ENCODE measurements at regions not wholly inside any gene's neighbourhood (a gene's known extent, or its start where the extent isn't known, plus 50 kb on each side); places are given as distances from the start of the nearest gene placed in this dataset.

GRCh38 chr1:96334236-96334557 is 387.4 kb upstream of the PTBP2 start:
- no peak for FAIRE-seq

DNA sequence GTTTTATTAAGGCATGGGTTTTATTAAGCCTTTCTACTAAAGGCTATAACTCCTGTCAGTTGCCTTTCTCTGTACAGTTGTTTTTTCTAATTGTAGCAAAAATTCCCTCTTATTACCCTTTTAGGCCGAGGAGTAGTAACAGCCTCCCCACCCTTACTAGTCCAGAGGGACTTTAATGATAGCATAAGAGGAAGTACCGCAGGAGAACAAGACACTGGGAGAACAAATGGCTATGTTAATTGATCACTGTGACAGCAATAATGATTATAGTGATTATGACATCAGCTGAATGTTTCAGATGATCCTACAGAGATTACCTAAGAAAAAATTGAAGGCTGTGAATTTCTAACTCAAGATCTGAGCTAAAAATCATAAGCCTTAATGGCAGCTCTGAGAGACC is 383.0 kb upstream of the PTBP2 start:
- FAIRE-seq = no peak

DNA sequence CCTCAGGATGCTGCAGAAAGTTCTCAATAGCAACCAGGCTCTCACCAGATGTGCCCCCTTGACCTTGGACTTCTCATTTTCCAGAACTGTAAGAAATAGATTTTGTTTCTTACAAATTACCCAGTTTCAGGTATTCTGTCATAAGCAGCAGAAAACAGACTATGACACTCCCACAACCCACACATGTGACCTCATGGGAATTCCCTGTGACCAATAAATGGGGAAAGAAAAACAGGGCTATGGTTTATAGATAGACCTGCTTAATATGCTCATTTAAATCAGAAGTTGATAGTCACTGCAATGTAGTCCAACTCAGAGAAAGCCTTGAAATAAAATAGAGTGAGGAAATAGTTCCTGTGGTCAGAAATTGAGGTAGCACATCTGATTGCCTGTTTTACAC is 380.9 kb upstream of the PTBP2 start:
- FAIRE-seq = no peak

GRCh38 chr1:96346719-96347118 is 374.9 kb upstream of the PTBP2 start:
- FAIRE-seq = no peak

GRCh38 chr1:96349896-96350295 is 371.7 kb upstream of the PTBP2 start:
- no peak for FAIRE-seq

DNA sequence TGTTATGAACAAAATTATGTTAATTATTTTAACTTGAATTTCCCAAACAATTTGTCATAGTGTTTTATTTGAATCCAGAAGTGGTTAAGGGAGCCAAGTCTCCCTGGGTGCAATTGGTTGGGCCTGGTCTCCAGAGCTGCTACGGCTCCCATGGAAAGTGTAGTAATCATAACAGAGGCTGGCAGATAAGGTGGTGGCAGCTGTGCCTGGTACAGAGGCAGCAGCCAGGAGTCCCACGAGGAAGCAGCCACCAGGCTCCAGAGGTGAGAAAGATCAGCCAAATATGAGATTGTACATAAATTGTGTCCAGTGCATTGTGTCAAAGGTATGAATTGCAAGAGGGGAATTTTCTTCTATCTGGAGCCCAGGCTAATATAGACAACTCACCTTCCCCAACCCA is 368.9 kb upstream of the PTBP2 start:
- FAIRE-seq = no peak

DNA sequence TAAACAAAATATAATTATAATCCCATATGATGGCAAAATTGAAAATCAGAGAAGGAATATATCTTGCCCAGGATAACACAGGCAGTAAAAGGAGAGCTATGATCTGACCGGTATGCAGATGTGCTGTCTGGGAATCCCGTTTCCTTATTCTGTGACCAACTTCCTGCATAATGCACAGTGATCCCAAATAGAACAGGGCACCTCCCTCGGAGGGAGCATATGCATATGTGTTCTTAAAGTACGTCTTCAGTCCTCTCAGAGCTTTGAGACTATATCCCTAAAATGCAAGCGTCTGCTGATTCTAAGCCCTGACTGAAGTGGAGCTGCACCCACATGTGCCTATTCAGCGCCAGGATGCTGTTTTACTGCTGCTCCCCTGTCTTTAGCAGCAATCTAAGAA is 366.1 kb upstream of the PTBP2 start:
- no peak for FAIRE-seq

DNA sequence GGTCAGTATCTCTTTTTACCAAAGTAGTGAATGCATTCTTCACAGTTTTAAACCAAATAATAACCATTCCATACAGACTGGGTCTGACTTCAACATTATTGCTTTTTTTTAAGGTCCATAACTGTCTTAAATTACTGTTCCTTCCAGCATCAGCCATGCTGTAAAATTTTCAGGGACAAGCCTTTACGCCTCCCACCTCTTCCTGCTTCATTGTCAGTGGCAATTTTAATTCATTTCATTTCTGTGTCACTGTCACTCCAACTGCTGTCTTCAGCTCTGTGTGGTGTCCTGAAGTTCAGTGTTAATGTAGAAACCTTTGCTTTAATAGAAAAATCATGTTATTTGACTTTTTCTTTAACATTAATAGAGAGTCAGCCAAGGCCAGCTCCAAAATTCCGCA is 365.6 kb upstream of the PTBP2 start:
- FAIRE-seq = no peak

- FAIRE-seq = no peak
Observed at GRCh38 chr1:96357141-96357765, 364.3 kb upstream of the PTBP2 start.

GRCh38 chr1:96358057-96358456 is 363.5 kb upstream of the PTBP2 start:
- FAIRE-seq = no peak

DNA sequence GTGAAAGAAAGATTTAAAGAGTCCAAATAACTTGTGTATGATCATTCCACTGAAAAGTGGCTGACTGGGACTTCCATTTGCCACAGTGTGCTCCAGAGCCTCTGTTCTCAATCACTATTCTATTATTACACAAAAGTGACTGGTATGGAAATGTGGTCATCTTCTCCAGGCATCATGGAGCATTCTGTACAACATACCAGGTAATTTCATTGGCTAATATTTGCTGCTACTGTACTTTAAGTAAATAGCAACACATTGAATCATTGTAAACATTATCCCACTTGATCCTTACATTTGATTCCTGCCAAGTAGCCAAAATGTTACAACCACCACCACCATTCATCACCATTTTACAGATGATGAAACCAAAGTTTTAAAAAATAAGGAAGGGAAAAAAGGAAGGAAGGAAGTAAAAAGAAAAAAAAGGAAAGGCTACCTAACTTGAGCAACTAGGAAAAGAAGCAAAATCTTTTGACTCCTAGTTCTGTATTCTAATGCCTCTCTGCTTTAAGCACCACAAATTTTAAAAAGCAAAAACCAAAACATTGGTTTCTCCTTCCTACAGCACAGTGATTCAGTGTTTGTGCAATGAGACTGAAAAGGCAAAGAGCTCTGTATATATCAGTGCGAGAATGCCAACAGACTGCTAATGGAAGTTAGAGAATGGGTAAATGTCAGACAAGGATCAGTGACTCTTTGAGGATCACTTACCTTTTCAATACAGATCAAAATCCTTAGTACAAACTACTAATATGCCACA is 361.4 kb upstream of the PTBP2 start:
- no peak for FAIRE-seq

DNA sequence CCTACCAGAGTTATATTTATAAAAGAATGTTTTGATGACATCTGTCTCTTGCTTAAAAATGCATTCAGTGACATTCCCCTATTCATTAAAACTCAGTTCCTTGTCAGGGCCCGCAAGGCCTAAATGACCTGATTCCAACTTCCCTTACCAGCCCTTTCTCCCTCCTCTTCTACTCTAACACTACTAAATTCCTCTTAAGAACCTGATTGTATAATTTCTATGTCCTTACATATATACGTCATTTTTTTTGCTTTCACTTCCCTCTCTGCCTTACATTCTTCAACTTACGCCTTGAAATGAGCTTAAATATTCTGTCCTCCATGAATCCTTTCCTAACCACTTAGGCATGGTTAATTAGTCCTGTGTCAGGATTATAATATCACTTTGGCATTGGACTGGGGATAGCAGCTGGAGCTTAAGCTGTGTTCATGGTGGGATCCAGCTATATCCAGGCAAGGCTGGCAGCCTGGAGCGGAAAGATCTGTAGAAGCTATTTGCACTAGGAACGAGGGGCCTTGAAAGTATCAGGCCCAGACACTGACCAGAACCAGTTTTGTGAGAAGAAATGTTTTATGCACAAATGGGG is 360.2 kb upstream of the PTBP2 start:
- FAIRE-seq = no peak

- no peak for FAIRE-seq
Observed at GRCh38 chr1:96361961-96362360, 359.6 kb upstream of the PTBP2 start.

GRCh38 chr1:96362623-96363022 is 359.0 kb upstream of the PTBP2 start:
- no peak for FAIRE-seq

GRCh38 chr1:96363826-96364225 is 357.8 kb upstream of the PTBP2 start:
- FAIRE-seq = no peak

DNA sequence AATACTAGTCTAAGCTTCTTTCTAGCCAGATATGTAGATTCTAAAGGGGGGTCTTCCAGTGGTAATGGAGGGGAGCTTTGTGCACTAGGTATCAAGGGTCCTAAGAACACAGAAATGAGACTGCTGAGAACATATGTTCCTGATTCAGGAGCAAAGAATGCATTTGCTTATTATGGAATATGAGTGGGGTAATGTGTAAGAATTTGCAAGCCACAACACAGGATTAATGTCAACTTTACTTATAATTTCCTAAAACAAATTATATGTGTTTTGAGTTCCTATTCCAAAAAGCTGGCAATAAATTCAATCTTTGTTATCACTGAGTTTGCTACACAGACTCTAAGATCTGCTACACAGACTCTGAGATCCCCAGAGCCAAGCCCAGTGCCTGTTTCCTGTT is 357.0 kb upstream of the PTBP2 start:
- no peak for FAIRE-seq

GRCh38 chr1:96365076-96365475 is 356.5 kb upstream of the PTBP2 start:
- FAIRE-seq = no peak

DNA sequence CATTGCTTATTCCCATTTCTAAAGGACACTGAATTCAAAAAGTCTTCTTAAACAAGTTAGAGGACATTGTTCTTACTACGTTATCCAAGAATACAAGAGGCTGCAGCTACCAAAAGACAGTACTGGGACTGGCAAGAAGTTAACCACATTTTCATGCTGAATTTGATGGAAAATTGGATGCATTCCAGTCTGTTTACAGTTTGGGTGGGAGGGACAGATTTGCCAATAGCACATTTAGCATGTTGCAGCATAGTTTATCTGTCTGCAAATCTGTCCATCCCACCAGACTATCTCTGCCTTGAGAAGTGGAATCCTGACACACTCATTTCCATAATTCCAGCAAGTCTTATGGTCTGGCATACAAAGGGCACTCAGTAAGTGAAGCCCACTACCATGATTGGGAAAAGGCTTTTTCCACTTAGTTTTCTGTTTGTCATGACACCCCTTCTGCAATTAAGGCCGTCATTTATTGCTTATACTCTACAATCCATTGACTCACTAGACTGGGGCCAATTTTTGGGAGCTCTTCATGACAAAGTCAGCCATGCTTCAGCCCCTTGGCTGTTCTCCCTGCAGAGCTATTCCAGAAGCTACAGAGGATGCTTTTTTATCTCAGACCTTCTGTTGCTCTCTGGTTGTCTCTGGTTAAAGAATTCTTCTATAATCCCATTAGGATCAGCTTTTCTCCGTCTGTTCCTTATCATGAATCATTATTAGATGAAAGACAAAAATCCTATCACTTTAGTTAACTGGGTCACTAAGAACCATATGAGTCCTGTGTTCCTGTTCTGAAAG is 355.8 kb upstream of the PTBP2 start:
- no peak for FAIRE-seq

GRCh38 chr1:96366516-96366915 is 355.1 kb upstream of the PTBP2 start:
- FAIRE-seq = no peak

DNA sequence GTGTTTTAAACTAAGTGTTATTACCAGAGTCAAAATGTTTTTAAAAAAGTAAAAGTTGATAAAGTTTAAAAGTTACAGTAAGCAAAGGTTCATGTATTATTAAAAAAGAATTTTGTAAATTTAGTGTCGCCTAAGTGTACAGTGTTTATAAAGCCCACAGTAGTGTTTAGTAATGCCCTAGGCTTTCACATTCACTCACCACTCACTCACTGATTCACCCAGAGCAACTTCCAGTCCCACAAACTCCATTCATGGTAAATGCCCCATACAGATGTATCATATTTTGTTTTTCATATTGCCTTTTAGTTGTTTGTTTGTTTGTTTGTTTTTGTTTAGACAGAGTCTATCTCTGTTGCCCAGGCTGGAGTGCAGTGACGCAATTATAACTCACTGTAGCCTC is 353.8 kb upstream of the PTBP2 start:
- FAIRE-seq = no peak

DNA sequence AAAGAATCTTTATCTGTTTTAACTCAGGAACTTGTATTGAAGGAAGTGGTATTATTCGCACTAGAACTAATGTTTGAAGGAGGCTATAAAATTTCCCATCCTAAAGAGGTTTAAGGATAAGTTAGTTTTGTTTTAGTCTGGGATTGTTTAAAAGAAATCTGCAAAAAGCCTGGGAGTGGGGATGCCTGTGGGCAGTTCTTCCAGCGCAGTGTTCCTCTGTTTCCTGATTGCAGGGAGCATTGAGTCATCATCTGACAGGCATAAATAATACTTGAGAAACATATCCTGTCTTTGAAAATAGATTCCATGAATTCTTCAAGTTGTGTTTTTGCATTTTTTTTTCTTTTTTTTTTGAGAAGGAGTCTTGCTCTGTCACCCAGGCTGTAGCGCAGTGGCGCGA is 350.8 kb upstream of the PTBP2 start:
- no peak for FAIRE-seq

DNA sequence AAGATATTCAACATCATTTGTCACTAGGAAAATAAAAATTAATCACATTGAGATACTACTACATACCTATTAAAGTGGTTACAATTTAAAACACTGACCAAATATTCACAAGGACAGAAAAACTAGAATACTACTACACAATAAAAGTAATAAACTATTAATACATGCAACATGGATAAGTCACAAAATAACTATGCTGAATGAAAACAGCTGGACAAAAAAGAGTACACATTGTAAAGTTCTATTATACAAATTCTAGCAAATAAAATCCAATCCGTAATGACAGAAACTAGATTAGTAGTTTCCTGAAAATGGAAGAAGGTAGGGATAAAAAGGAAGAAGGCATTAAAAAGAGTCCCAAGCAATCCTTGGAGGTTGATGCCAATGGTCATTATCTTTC is 348.7 kb upstream of the PTBP2 start:
- no peak for FAIRE-seq

DNA sequence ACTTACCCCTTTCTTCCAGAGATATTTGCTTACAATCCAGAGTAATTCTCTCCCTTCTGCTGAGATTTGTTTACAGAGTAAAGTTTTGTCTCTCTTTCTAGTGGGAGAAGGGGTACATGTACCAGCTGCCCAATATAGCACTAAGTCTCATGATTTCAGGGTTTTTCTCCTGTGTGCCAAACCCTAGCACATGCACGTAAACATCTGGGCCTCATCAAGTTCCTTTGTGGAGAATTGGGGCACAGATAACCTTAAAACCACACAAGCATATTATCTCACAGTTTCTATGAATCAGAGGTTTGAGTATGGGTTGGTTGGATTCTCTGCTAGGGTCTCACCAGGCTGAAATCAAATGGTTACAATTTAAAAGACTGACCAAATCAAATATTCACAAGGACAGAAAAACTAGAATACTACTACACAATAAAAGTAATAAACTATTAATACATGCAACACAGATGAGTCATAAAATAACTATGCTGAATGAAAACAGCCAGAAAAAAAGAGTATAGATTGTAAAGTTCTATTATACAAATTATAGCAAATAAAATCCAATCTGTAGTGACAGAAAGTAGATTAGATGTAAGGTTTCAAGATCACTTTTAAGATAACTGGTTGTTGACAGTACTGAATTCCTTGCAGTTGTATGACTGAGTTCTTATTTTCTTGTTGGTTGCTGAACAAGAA is 347.4 kb upstream of the PTBP2 start:
- no peak for FAIRE-seq
